ENCODE measurements at regions not wholly inside any gene's neighbourhood (a gene's known extent, or its start where the extent isn't known, plus 50 kb on each side); places are given as distances from the start of the nearest gene placed in this dataset.

DNA sequence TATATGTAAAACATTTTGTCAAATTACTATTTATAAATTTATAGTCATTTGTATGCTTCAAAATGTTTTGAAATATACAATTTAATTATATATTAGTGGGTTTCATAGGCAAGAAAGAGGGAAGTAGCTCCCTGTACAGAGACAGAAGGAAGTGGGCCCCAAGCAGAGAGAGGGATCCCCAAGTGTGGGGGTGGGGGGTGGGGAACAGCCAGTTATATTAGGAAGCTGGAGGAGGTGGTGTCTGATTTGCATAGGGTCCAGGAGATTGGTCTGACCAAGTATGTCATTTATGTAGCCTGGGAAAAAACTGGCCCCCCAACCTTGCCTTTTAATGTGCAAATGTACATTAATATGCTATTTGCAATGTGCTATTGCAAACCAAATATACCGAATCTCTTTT lies 76.5 kb upstream of the ZSWIM2 start:
- TF ChIP-seq, protein P1, sequence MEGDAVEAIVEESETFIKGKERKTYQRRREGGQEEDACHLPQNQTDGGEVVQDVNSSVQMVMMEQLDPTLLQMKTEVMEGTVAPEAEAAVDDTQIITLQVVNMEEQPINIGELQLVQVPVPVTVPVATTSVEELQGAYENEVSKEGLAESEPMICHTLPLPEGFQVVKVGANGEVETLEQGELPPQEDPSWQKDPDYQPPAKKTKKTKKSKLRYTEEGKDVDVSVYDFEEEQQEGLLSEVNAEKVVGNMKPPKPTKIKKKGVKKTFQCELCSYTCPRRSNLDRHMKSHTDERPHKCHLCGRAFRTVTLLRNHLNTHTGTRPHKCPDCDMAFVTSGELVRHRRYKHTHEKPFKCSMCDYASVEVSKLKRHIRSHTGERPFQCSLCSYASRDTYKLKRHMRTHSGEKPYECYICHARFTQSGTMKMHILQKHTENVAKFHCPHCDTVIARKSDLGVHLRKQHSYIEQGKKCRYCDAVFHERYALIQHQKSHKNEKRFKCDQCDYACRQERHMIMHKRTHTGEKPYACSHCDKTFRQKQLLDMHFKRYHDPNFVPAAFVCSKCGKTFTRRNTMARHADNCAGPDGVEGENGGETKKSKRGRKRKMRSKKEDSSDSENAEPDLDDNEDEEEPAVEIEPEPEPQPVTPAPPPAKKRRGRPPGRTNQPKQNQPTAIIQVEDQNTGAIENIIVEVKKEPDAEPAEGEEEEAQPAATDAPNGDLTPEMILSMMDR (conservative IDR thresholded peaks at IDR 0.05; ENCODE audit: low read depth in 2 of 2) = no peak
- no peak for TF ChIP-seq CREB1 (CRISPR knock-in tag; IDR thresholded peaks at IDR 0.05; ENCODE audit: low read depth)
- TF ChIP-seq POLR2AphosphoS5 (IDR thresholded peaks at IDR 0.05; ENCODE audit: low read depth) = no peak
- TF ChIP-seq, protein P2, sequence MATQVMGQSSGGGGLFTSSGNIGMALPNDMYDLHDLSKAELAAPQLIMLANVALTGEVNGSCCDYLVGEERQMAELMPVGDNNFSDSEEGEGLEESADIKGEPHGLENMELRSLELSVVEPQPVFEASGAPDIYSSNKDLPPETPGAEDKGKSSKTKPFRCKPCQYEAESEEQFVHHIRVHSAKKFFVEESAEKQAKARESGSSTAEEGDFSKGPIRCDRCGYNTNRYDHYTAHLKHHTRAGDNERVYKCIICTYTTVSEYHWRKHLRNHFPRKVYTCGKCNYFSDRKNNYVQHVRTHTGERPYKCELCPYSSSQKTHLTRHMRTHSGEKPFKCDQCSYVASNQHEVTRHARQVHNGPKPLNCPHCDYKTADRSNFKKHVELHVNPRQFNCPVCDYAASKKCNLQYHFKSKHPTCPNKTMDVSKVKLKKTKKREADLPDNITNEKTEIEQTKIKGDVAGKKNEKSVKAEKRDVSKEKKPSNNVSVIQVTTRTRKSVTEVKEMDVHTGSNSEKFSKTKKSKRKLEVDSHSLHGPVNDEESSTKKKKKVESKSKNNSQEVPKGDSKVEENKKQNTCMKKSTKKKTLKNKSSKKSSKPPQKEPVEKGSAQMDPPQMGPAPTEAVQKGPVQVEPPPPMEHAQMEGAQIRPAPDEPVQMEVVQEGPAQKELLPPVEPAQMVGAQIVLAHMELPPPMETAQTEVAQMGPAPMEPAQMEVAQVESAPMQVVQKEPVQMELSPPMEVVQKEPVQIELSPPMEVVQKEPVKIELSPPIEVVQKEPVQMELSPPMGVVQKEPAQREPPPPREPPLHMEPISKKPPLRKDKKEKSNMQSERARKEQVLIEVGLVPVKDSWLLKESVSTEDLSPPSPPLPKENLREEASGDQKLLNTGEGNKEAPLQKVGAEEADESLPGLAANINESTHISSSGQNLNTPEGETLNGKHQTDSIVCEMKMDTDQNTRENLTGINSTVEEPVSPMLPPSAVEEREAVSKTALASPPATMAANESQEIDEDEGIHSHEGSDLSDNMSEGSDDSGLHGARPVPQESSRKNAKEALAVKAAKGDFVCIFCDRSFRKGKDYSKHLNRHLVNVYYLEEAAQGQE (IDR thresholded peaks at IDR 0.05; ENCODE audit: unreplicated experiment) = no peak
- TF ChIP-seq JUNB (IDR thresholded peaks at IDR 0.05; ENCODE audit: unreplicated experiment) = no peak
- TF ChIP-seq EZH2phosphoT487 (IDR thresholded peaks at IDR 0.05; ENCODE audit: unreplicated experiment) = no peak
- no peak for TF ChIP-seq EZH2 (IDR thresholded peaks at IDR 0.05; ENCODE audit: low read depth, unreplicated experiment)
- no peak for TF ChIP-seq STAT1 (IDR thresholded peaks at IDR 0.05; ENCODE audit: unreplicated experiment)
- TF ChIP-seq, protein P3, sequence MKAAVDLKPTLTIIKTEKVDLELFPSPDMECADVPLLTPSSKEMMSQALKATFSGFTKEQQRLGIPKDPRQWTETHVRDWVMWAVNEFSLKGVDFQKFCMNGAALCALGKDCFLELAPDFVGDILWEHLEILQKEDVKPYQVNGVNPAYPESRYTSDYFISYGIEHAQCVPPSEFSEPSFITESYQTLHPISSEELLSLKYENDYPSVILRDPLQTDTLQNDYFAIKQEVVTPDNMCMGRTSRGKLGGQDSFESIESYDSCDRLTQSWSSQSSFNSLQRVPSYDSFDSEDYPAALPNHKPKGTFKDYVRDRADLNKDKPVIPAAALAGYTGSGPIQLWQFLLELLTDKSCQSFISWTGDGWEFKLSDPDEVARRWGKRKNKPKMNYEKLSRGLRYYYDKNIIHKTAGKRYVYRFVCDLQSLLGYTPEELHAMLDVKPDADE (IDR thresholded peaks at IDR 0.05) = no peak
- TF ChIP-seq ZNF114 (CRISPR knock-in tag; IDR thresholded peaks at IDR 0.05) = no peak
- no peak for TF ChIP-seq ZNF331 (CRISPR knock-in tag; IDR thresholded peaks at IDR 0.05; ENCODE audit: low read depth)
- no peak for TF ChIP-seq NANOG (IDR thresholded peaks at IDR 0.05; ENCODE audit: borderline replicate concordance)

All from GM23338 (cell line).